GM12878 (cell line): ENCODE measurements at regions not wholly inside any gene's neighbourhood (a gene's known extent, or its start where the extent isn't known, plus 50 kb on each side); places are given as distances from the start of the nearest gene placed in this dataset.

Experiments
- ATAC-seq: fragments of 200-7000 bp; cut with Tn5 transposase; 3 replicates; pipeline ENCODE4 v1.9.1; 2020; ENCODE audit warnings: mild to moderate bottlenecking, moderate library complexity
- BruUV-seq: library from RNA; stranded (reverse); fragments of 400-500 nt; replicated peaks from 2 replicates; lab custom pipeline; 2021; lab: Mats Ljungman, UMichigan
- CTCF ChIA-PET: fragments of 300-600 bp; sonication (Branson Sonifier 250); formaldehyde crosslinking; extraction: SDS; loops from one replicate; lab custom pipeline; 2021; ENCODE audit warnings: inconsistent platforms; lab: Yijun Ruan, JAX
- POLR2A ChIA-PET: fragments of 350-600 bp; formaldehyde crosslinking; extraction: SDS; loops from one replicate; lab custom pipeline; 2021; ENCODE audit warnings: inconsistent platforms; lab: Charles Lee
- RAD21 ChIA-PET: fragments of 300-600 bp; sonication (Branson Sonifier 250); formaldehyde crosslinking; loops from one replicate; lab custom pipeline; 2023; ENCODE audit warnings: antibody characterized with exemption; ENCODE audit not compliant: unreplicated experiment; lab: Charles Lee
- SMC1A ChIA-PET: fragments of 300-600 bp; sonication (Branson Sonifier 250); formaldehyde crosslinking; loops from one replicate; lab custom pipeline; 2023; ENCODE audit not compliant: unreplicated experiment, uncharacterized antibody; lab: Charles Lee
- DNase-seq: peaks from one replicate; pipeline ENCODE4 v3.0.0-alpha.2; 2011; ENCODE audit warnings: low read depth, low spot score
- FAIRE-seq: peaks from 3 replicates; lab custom pipeline; 2011; peaks lifted over from hg19 to GRCh38; lab: Jason Lieb, UNC
- H2AFZ ChIP-seq: 2 replicates; pipeline ENCODE4 v1.6.0; 2011; ENCODE audit warnings: low read depth, low read length, control low read depth; ENCODE audit not compliant: control insufficient read depth
- H3K27ac ChIP-seq: 2 replicates; pipeline ENCODE4 v1.5.1; 2011; ENCODE audit warnings: control low read depth; ENCODE audit not compliant: control insufficient read depth, insufficient read depth
- H3K27me3 ChIP-seq, 2 experiments: replicated peaks in 1 of 2; 2 replicates each; pipeline versions ENCODE4 v1.6.0 to v1.6.1; 2011; ENCODE audit warnings: low read length in 1 of 2; ENCODE audit not compliant: control insufficient read depth in 2 of 2, insufficient read depth in 2 of 2
- H3K36me3 ChIP-seq, 2 experiments: 2 replicates each; pipeline ENCODE4 v1.5.1; 2011; ENCODE audit warnings: low read length in 1 of 2; ENCODE audit not compliant: control insufficient read depth in 2 of 2, insufficient read depth in 2 of 2
- H3K4me1 ChIP-seq: 2 replicates; pipeline ENCODE4 v1.6.1; 2011; ENCODE audit warnings: mild to moderate bottlenecking, low read length, moderate library complexity, mixed read lengths; ENCODE audit not compliant: control insufficient read depth, insufficient read depth
- H3K4me2 ChIP-seq: 2 replicates; pipeline ENCODE4 v1.6.0; 2011; ENCODE audit warnings: control low read depth; ENCODE audit not compliant: control insufficient read depth, insufficient read depth
- H3K4me3 ChIP-seq: fragments of 200-600 bp; sonication (generic); 2 replicates; pipeline ENCODE4 v1.5.1; 2016
- H3K79me2 ChIP-seq: 2 replicates; pipeline ENCODE4 v1.6.0; 2011; ENCODE audit warnings: low read length; ENCODE audit not compliant: control insufficient read depth, insufficient read depth
- H3K9ac ChIP-seq: 2 replicates; pipeline ENCODE4 v1.8.0; 2011; ENCODE audit warnings: low read length, control low read depth, mixed read lengths; ENCODE audit not compliant: control insufficient read depth, insufficient read depth
- H3K9me3 ChIP-seq: replicated peaks from 3 replicates; pipeline ENCODE4 v1.5.1; 2011; ENCODE audit warnings: mild to moderate bottlenecking, low read length; ENCODE audit not compliant: control insufficient read depth, insufficient read depth
- H4K20me1 ChIP-seq: 2 replicates; pipeline ENCODE4 v1.6.0; 2011; ENCODE audit not compliant: control insufficient read depth, insufficient read depth
- KAT2A ChIP-seq: conservative IDR thresholded peaks from 2 replicates; pipeline ENCODE4 v1.6.1; 2011; ENCODE audit warnings: low read depth, low read length; ENCODE audit not compliant: control insufficient read depth
- KDM1A ChIP-seq: fragments of 200-600 bp; sonication (generic); IDR thresholded peaks from 2 replicates; pipeline ENCODE4 v1.6.1; 2016; ENCODE audit warnings: borderline replicate concordance
- NFYB ChIP-seq: IDR thresholded peaks from 2 replicates; pipeline ENCODE4 v1.6.1; 2011; ENCODE audit warnings: low read depth, mild to moderate bottlenecking, low read length, improper control_type of control experiment, moderate library complexity; ENCODE audit not compliant: insufficient read depth
- NR2C2 ChIP-seq: IDR thresholded peaks from 2 replicates; pipeline ENCODE4 v1.6.1; 2011; ENCODE audit warnings: borderline replicate concordance, low read depth; ENCODE audit not compliant: control insufficient read depth, insufficient read length
- POLR2A ChIP-seq: IDR thresholded peaks from 2 replicates; pipeline ENCODE4 v1.6.1; 2011; ENCODE audit warnings: low read depth, mild to moderate bottlenecking, low read length
- SP1 ChIP-seq: IDR thresholded peaks from one replicate; pipeline ENCODE4 v1.6.1; 2011; ENCODE audit warnings: low read depth, low read length
- TCF7 ChIP-seq: IDR thresholded peaks from 2 replicates; pipeline ENCODE4 v1.6.1; 2014; ENCODE audit warnings: antibody characterized with exemption, borderline replicate concordance
- ZNF217 ChIP-seq: fragments of 450-650 bp; IDR thresholded peaks from 2 replicates; pipeline ENCODE4 v1.6.1; 2017; ENCODE audit warnings: antibody characterized with exemption, mild to moderate bottlenecking
- WGBS: methylation state at CpG from one replicate; pipeline ENCODE4 v1.1.6; 2016; ENCODE audit warnings: low lambda C conversion rate; ENCODE audit not compliant: insufficient replicate concordance, insufficient coverage; ENCODE audit errors: missing lambda C conversion rate; 5-methylcytosine and 5-hydroxymethylcytosine counted together
- in situ Hi-C: fragments of 300-500 bp; cut with MboI; formaldehyde crosslinking; loops from 9 replicates; pipeline ENCODE4 v1.14.3; 2018; ENCODE audit warnings: mixed read lengths
- intact Hi-C: fragments of 100-400 bp; cut with micrococcal nuclease; formaldehyde crosslinking; loops from one replicate; pipeline ENCODE4 v1.14.2; 2022; ENCODE audit not compliant: unreplicated experiment
- TF ChIP-seq, protein P1 (sequence below): IDR thresholded peaks from 2 replicates; pipeline ENCODE4 v1.6.1; 2011; ENCODE audit warnings: low read depth, mild to moderate bottlenecking, low read length, moderate library complexity, borderline replicate concordance; ENCODE audit errors: extremely low read depth
- TF ChIP-seq, protein P2 (sequence below): fragments of 450-650 bp; IDR thresholded peaks from 2 replicates; pipeline ENCODE4 v1.6.1; 2016; ENCODE audit warnings: mild to moderate bottlenecking, moderate library complexity, borderline replicate concordance
- TF ChIP-seq, protein P3 (sequence below): fragments of 450-650 bp; IDR thresholded peaks from 2 replicates; pipeline ENCODE4 v1.6.1; 2017; ENCODE audit warnings: antibody characterized with exemption, mild to moderate bottlenecking, moderate library complexity

DNA sequence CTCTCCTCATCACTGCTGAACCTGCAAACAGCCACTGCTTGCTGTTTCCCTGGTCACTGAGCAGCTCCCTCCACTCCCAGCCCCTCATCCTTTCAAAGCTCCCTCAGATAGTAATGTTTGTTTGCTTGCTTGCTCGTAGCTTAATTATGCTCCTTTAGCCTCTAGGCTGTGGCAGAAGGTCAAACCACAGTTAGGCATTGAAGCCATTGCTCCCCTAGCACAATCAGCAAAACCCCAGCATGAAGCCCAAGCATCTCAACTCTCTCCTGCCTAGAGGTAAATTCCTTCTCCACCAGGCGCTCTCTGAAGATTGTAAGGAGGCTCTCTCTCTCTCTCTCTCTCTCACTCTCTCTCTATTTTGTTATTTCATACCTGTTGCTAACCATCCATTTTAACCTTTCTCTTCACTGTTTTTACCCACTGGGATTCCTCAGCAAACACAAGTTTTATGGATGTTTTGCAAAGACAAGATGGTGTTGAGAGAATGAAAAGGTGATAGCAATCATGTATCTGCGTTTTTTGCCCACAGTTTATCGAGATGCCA, 135.9 kb upstream of the HNRNPA3 start:
- BruUV-seq: no TSS peak
- 23% methylated on average over 4 of the region's 4 CpGs for WGBS
- H3K27me3 ChIP-seq: no peaks in the 10 kb centered on the region
- H3K4me2 ChIP-seq: no peak overlapping the region
- FAIRE-seq: no peak
- TF ChIP-seq KDM1A (no peak), SP1 (no peak), NFYB (no peak), KAT2A (no peak), NR2C2 (no peak)
- TF ChIP-seq, protein P1, sequence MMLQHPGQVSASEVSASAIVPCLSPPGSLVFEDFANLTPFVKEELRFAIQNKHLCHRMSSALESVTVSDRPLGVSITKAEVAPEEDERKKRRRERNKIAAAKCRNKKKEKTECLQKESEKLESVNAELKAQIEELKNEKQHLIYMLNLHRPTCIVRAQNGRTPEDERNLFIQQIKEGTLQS: no peak
- TF ChIP-seq, all 136 proteins: peak for 0
- Histone ChIP-seq H4K20me1 (no peaks in the 10 kb centered on the region), H3K27ac (no peak overlapping the region), H3K9ac (no peak overlapping the region), H3K9me3 (no peaks in the 10 kb centered on the region), H3K36me3 (no peaks in the 10 kb centered on the region), H3K4me3 (no peak overlapping the region), H2AFZ (no peak overlapping the region), H3K79me2 (no peaks in the 10 kb centered on the region), H3K4me1 (no peaks in the 10 kb centered on the region)
- DNase-seq (no peak), ATAC-seq (no peak)
- ChIA-PET CTCF (interaction anchor here (1.0 kb wide), 1 partner anchor 9 kb away, joined by 3 read pairs; no protein-coding TSS in a partner anchor), RAD21 (interaction anchor here (0.6 kb wide), 1 partner anchor 72 kb away, joined by 3 read pairs; no protein-coding TSS in a partner anchor), POLR2A (no interaction called here), SMC1A (no interaction called here)
- intact Hi-C loops (no loop called here), in situ Hi-C loops (no loop called here)

DNA sequence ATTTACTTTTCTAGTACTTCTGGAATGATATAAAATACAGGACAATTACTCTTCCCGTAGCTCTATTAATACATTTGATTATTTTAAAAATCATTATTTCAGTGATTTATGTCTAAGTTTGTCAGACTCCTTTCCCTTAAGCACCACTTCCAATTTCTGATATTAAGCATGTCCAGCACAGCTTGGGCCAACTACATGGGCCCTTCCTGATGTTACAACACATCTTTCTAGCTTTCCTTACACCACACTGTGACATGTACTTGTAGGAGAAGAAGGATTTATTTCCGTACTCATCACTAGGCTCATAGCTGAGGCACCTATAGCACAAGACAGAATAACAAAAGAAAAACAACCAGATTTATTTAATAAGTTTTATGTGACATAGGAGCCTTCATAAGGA, 134.8 kb upstream of the HNRNPA3 start:
- no peak for FAIRE-seq
- ChIA-PET RAD21 (interaction anchor here (0.6 to 0.8 kb wide), 2 partner anchors 34 to 951 kb away, joined by 3 read pairs; no protein-coding TSS in a partner anchor), SMC1A (interaction anchor here (0.9 to 1.0 kb wide), 2 partner anchors 38 to 61 kb away, joined by 3 read pairs; no protein-coding TSS in a partner anchor), POLR2A (no interaction called here), CTCF (no interaction called here)
- no peaks in the 10 kb centered on the region for H3K36me3 ChIP-seq
- H3K4me3 ChIP-seq: no peak overlapping the region
- BruUV-seq: no TSS peak
- intact Hi-C loops: no loop called here
- H4K20me1 ChIP-seq: no peaks in the 10 kb centered on the region
- no peak for DNase-seq
- no peak for ATAC-seq
- no peak overlapping the region for H3K4me2 ChIP-seq
- H2AFZ ChIP-seq: no peak overlapping the region
- in situ Hi-C loops: no loop called here
- H3K4me1 ChIP-seq: no peaks in the 10 kb centered on the region
- H3K27me3 ChIP-seq: no peaks in the 10 kb centered on the region
- no peaks in the 10 kb centered on the region for H3K9me3 ChIP-seq
- no peaks in the 10 kb centered on the region for H3K79me2 ChIP-seq
- no peak overlapping the region for H3K9ac ChIP-seq
- WGBS: 0% methylated on average over 2 of the region's 2 CpGs
- H3K27ac ChIP-seq: no peak overlapping the region
- TF ChIP-seq POLR2A (no peak), ZNF217 (no peak), TCF7 (no peak)
- TF ChIP-seq, protein P2, sequence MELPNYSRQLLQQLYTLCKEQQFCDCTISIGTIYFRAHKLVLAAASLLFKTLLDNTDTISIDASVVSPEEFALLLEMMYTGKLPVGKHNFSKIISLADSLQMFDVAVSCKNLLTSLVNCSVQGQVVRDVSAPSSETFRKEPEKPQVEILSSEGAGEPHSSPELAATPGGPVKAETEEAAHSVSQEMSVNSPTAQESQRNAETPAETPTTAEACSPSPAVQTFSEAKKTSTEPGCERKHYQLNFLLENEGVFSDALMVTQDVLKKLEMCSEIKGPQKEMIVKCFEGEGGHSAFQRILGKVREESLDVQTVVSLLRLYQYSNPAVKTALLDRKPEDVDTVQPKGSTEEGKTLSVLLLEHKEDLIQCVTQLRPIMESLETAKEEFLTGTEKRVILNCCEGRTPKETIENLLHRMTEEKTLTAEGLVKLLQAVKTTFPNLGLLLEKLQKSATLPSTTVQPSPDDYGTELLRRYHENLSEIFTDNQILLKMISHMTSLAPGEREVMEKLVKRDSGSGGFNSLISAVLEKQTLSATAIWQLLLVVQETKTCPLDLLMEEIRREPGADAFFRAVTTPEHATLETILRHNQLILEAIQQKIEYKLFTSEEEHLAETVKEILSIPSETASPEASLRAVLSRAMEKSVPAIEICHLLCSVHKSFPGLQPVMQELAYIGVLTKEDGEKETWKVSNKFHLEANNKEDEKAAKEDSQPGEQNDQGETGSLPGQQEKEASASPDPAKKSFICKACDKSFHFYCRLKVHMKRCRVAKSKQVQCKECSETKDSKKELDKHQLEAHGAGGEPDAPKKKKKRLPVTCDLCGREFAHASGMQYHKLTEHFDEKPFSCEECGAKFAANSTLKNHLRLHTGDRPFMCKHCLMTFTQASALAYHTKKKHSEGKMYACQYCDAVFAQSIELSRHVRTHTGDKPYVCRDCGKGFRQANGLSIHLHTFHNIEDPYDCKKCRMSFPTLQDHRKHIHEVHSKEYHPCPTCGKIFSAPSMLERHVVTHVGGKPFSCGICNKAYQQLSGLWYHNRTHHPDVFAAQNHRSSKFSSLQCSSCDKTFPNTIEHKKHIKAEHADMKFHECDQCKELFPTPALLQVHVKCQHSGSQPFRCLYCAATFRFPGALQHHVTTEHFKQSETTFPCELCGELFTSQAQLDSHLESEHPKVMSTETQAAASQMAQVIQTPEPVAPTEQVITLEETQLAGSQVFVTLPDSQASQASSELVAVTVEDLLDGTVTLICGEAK: no peak
- TF ChIP-seq, protein P3, sequence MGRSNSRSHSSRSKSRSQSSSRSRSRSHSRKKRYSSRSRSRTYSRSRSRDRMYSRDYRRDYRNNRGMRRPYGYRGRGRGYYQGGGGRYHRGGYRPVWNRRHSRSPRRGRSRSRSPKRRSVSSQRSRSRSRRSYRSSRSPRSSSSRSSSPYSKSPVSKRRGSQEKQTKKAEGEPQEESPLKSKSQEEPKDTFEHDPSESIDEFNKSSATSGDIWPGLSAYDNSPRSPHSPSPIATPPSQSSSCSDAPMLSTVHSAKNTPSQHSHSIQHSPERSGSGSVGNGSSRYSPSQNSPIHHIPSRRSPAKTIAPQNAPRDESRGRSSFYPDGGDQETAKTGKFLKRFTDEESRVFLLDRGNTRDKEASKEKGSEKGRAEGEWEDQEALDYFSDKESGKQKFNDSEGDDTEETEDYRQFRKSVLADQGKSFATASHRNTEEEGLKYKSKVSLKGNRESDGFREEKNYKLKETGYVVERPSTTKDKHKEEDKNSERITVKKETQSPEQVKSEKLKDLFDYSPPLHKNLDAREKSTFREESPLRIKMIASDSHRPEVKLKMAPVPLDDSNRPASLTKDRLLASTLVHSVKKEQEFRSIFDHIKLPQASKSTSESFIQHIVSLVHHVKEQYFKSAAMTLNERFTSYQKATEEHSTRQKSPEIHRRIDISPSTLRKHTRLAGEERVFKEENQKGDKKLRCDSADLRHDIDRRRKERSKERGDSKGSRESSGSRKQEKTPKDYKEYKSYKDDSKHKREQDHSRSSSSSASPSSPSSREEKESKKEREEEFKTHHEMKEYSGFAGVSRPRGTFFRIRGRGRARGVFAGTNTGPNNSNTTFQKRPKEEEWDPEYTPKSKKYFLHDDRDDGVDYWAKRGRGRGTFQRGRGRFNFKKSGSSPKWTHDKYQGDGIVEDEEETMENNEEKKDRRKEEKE: no peak
